GM19397 (cell line): ENCODE measurements at regions not wholly inside any gene's neighbourhood (a gene's known extent, or its start where the extent isn't known, plus 50 kb on each side); places are given as distances from the start of the nearest gene placed in this dataset.

ENCODE experiments used
- ATAC-seq: cut with Tn5 transposase; IDR thresholded peaks from one replicate; pipeline ENCODE4 v1.9.1; 2021; ENCODE audit warnings: mild to moderate bottlenecking, moderate library complexity; ENCODE audit not compliant: unreplicated experiment

DNA sequence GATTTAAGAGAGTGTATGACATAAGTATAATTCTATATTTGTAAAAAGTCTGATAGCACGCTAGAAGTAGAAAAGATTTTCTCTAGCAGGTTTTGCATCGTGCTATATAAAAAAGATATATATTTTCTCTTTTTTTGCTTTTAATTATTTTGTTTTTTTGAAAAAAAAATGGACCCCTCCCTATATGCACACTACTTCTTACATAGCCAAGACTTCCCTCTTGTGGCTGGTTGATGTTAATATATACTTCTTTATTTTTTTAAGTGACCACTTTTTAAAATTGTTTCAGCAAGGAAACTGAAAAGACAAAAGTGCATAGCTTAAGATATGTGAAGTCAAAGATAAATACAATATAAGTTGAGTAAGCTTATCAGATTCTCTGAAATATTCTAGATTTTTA, 1202.8 kb downstream of the DIAPH3 start:
- ATAC-seq = no peak

DNA sequence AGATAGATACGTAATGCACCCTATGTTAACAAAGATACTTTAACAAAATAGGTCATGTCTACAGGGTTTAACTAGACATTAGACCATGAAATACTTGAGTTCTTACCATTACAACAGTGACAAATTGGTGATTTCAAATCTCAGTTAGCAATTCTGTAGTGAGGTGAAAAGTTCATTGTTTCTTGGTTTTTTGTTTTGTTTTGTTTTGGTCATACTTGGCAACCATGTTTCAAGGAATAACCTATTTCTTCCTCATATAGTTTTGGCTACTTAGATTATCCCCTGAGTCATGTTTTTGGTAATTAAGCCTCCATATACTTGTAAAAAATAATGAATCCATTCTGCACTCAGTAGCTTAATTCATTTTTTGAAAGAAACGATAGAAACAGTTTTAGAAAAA, 1200.4 kb downstream of the DIAPH3 start:
- ATAC-seq = no peak

- ATAC-seq = no peak
These were observed 1199.7 kb downstream of the DIAPH3 start for GRCh38 chr13:58964048-58964447.

DNA sequence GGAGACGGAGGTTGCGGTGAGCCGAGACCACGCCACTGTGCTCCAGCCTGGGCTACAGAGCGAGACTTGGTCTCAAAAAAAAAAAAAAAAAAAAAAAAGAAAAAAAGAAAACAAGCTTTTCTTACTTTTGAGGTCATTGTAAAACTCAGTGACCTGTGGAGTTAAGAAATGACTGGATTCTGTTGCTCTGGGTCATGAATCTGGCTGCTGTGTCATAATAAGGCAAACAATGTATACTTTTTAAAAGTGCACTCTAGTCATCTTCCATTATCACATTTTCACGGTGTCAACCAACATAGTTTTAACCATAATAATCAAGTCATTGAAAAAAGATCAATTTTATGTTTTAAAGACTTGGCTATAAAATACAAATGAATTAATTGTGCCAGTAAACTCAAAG, 1186.6 kb downstream of the DIAPH3 start:
- ATAC-seq = no peak

DNA sequence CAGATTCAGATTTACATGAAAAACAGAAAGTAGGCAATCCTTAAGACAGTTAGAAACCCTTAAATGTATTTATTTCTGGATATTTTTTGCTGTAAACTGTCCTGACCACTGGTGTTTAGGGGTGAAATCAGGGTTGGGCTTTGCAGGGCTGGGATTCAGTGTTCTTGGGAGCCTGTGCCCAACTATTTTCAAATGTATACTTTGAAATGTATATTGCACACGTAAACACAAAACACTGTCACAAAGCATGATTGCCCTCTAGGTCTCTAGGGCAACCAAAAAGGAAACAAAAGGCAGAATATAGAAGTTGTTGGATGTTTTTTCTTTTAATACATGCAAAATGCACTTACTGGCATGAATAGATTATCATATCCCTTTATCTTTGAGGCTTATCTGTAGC, 1185.4 kb downstream of the DIAPH3 start:
- ATAC-seq = no peak

- ATAC-seq = no peak
These were observed 1183.9 kb downstream of the DIAPH3 start for GRCh38 chr13:58979851-58980250.

DNA sequence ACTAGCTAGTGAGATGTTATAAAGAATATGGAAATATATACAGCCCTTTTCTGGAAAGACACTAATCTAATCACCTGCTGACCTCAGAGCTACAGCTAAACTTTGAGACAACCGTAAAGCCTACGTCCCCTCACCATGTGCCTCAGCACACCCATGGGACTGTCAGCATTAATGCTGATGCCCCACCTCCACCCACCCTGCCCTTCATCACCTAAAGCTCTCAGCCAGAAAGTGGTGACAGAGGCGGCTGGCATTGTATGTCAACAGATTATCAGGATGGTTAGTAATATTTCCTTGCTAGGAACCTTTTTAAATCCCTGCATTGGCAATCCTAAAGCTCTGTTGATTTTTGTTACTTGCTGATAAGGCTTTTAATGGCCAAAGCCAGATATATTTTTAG, 1177.9 kb downstream of the DIAPH3 start:
- ATAC-seq = no peak

- ATAC-seq = no peak
These were observed 1174.2 kb downstream of the DIAPH3 start for GRCh38 chr13:58989556-58989955.

- no peak for ATAC-seq
These were observed 1171.8 kb downstream of the DIAPH3 start for GRCh38 chr13:58991826-58992477.

DNA sequence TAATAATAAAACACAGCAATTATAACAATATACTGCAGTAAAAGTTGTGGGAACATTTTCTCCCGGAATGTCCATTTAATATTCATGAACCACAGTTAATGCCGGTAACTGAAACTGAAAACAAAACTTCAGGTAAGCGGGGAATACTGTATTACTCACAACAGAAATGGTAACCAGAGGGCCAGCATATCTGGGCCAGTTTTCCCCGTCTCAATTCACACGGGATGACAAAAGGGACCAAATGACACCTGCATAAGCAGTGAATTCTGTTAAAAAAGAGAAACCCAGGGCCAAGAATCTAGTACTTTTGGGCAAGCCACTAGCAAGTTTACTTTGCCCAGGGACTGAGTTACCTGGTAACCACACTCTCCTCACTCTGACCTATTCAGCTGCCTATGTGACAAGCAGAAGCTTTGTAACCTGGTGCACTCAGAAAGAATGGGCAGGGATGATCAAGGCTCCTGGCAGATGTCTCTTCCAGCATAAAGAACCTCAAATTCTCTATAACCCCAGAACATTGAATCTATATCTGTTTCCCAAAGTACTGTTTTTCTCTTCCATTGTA, 1171.2 kb downstream of the DIAPH3 start:
- ATAC-seq = no peak

GRCh38 chr13:58994077-58994476, 1169.7 kb downstream of the DIAPH3 start:
- ATAC-seq = no peak

GRCh38 chr13:58994777-58995176, 1169.0 kb downstream of the DIAPH3 start:
- no peak for ATAC-seq

DNA sequence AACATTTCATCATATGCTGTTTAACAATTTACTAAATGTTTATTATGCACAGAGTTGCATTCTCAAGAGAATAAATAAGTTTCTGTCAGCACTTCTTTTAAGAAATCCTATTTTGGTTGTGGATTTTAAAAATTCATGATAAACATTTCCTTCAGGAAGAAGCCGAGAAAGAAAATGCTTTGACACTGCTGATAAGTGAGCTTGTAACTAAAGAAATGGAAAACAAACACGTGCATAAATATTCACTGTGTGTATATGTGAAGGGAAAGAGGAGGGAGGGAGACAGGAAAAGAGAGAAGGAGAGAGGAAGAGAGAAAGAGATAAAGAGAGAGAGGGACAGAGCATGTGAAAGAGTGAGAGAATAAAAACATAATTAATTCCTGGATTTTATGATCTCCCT, 1165.0 kb downstream of the DIAPH3 start:
- no peak for ATAC-seq

DNA sequence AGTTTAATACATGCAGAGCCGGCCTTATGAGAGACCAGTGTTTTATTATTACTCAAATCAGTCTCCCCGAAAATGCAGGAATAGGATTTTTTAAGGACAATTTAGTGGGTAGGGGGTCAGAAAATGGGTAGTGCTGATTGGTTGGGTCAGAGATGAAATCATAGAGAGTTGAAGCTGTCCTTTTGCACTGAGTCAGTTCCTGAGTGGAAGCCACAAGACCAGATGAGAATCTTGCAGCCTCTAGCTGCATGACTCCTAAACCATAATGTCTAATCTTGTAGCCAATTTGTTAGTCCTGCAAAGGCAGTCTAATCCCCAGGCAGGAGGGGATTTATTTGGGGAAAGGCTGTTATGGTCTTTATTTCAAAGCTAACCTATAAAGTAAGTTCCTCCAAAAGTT, 1163.9 kb downstream of the DIAPH3 start:
- ATAC-seq = no peak

- no peak for ATAC-seq
These were observed 1163.0 kb downstream of the DIAPH3 start for GRCh38 chr13:59000770-59001169.

DNA sequence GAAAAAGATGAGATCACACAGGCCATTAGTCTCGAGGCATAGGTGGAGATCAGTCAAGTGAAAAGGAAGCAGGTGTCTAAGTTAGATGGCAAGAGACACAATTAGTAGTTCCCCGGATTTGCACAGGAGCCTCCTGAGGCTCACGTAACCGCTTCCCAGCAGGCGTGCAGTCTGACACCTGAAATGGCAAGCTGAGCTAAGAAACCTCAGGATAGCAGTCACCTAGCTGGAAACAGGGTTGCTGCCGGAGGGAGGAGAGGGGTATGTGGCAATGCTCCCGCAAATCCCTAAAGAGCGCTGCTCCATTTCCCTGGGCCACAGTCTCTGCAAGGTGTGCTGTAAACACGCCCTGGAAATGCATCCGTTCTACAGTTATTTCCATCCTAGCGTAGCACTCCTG, 1151.0 kb downstream of the DIAPH3 start:
- ATAC-seq = no peak

DNA sequence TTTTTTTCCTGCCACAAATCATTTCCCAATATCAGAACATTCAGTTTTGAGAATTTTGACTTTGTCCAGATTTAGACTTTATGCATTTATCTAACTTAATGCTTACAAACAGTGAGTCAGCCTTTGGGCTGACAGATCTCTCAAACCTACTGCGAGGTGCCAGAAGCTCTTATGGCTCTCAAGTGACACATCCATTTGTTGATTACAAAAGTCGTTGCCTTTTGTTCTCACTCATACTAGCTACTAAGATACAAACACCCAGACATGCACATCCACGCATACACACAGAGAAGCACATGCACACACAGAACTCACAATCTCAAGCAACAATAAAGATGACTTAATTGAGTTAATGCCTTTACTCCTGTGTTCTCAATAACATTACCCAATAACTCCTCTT, 1147.5 kb downstream of the DIAPH3 start:
- no peak for ATAC-seq

- ATAC-seq = no peak
These were observed 1139.3 kb downstream of the DIAPH3 start for GRCh38 chr13:59024434-59024833.

- ATAC-seq = no peak
These were observed 1129.5 kb downstream of the DIAPH3 start for GRCh38 chr13:59034198-59034597.

GRCh38 chr13:59038824-59039223, 1124.9 kb downstream of the DIAPH3 start:
- no peak for ATAC-seq

GRCh38 chr13:59043016-59043415, 1120.7 kb downstream of the DIAPH3 start:
- no peak for ATAC-seq

GRCh38 chr13:59047546-59047945, 1116.2 kb downstream of the DIAPH3 start:
- no peak for ATAC-seq

DNA sequence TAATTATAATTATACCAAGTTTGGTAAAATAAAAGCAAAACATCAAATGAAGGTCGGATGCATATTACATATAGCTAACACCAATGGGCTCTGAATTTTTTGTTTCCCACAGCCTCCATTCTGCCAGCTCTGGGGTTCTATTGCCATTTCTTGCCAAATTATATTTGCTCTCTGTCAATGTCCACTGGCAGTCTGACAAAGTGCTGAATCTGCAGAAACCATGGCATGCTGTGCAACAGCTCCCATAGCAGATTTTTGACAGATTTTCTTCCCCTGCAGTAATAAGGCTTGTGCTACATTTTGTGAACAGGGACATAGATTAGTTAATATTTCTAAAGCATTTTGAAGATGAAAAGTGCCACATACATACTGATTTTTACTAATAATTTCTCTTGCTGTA, 1102.1 kb downstream of the DIAPH3 start:
- ATAC-seq = no peak
